ENCODE measurements at regions not wholly inside any gene's neighbourhood (a gene's known extent, or its start where the extent isn't known, plus 50 kb on each side); places are given as distances from the start of the nearest gene placed in this dataset.
A peak's percentile ranks its signal among the peaks of the same experiment; 100 is the strongest.

DNA sequence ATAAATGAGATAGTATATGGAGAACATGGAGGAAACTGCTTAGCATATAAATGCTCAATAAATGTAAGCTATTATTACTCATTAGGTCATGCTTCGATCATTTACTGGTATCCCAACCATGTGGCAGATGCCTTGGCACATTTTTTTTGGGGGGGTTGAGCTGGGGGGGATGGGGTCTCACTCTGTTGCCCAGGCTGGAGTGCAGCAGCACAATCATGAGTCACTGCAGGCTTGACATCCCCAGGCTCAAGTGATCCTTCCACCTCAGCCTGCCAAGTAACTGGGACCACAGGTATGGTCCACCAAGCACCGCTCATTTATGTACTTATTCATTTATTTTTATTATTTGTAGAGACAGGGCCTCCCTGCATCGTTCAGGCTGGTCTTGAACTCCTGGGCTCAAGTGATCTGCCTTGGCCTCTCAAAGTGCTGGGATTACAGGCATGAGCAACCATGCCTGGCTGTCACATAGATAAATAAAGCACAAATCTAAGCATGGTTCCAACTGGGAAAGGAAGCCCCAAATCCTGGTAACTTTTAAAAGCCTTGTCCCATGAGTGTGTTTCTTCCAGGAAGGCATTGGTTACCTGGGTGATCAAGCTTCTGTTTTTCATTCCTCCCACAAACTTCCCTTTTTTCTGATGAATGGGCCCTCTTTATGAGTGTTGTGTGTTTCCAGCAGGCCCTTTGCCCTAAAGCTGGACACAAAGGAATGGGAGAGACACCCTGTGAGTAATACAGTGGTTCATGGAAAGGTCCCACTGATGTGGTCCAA is 147.4 kb upstream of the UMPS start:
- Histone ChIP-seq H3K9me3 (no peaks in the 10 kb centered on the region), H3K4me1 (peaks cover 27% of the 10 kb centered on the region), H3K4me3 (ENCODE audit: low read depth, low read length) (no peak overlapping the region), H3K36me3 (ENCODE audit: control insufficient read depth, insufficient read depth, low read length) (no peaks in the 10 kb centered on the region), H3K27me3 (replicated peaks; ENCODE audit: control insufficient read depth, insufficient read depth, low read length) (no peaks in the 10 kb centered on the region)
- Mint-ChIP-seq H3K27me3 (ENCODE audit: insufficient read depth, unreplicated experiment) (no peaks in the 10 kb centered on the region), H3K9me3 (ENCODE audit: unreplicated experiment) (no peaks in the 10 kb centered on the region), H3K4me3 (ENCODE audit: unreplicated experiment) (no peak overlapping the region), H3K36me3 (ENCODE audit: insufficient read depth, unreplicated experiment) (peaks cover 7% of the 10 kb centered on the region), H3K4me1 (ENCODE audit: low read depth, unreplicated experiment) (peaks cover 9% of the 10 kb centered on the region), H3K27ac (ENCODE audit: unreplicated experiment) (no peak overlapping the region)
- no TSS peak for BruUV-seq (replicated peaks)
- ChIA-PET POLR2A (no interaction called here), CTCF (no interaction called here)
- TF ChIP-seq, protein P1, sequence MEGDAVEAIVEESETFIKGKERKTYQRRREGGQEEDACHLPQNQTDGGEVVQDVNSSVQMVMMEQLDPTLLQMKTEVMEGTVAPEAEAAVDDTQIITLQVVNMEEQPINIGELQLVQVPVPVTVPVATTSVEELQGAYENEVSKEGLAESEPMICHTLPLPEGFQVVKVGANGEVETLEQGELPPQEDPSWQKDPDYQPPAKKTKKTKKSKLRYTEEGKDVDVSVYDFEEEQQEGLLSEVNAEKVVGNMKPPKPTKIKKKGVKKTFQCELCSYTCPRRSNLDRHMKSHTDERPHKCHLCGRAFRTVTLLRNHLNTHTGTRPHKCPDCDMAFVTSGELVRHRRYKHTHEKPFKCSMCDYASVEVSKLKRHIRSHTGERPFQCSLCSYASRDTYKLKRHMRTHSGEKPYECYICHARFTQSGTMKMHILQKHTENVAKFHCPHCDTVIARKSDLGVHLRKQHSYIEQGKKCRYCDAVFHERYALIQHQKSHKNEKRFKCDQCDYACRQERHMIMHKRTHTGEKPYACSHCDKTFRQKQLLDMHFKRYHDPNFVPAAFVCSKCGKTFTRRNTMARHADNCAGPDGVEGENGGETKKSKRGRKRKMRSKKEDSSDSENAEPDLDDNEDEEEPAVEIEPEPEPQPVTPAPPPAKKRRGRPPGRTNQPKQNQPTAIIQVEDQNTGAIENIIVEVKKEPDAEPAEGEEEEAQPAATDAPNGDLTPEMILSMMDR (IDR thresholded peaks at IDR 0.05; ENCODE audit: insufficient read depth in 1 of 2, low read depth in 1 of 2, low read length in 1 of 2, severe bottlenecking in 1 of 2, unreplicated experiment in 1 of 2) = no peak
- DNase-seq = no peak
- intact Hi-C loops (cut with micrococcal nuclease; ENCODE audit: unreplicated experiment) = no loop called here

DNA sequence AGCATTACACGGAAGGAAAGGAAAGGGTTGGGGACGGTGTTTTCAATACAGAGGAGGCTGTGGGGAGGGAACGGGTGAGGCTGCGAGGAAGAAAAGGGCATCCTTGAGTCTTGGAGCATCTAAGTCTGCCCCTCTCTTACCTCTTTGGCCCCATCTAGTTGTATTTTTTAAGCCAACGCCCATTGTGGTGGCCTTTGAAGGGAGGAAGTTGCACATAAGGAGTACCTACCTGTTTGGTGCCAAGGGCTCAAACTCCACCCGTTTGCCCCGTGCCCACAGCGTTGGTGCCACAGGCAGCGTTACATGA is 146.1 kb upstream of the UMPS start:
- no peak for DNase-seq
- Histone ChIP-seq H3K9me3 (no peaks in the 10 kb centered on the region), H3K4me3 (ENCODE audit: low read depth, low read length) (peak overlapping the region; percentile 47), H3K36me3 (ENCODE audit: control insufficient read depth, insufficient read depth, low read length) (no peaks in the 10 kb centered on the region), H3K27me3 (replicated peaks; ENCODE audit: control insufficient read depth, insufficient read depth, low read length) (no peaks in the 10 kb centered on the region), H3K4me1 (peaks cover 41% of the 10 kb centered on the region)
- Mint-ChIP-seq H3K27ac (ENCODE audit: unreplicated experiment) (no peak overlapping the region), H3K4me3 (ENCODE audit: unreplicated experiment) (peak overlapping the region; percentile 84), H3K27me3 (ENCODE audit: insufficient read depth, unreplicated experiment) (no peaks in the 10 kb centered on the region), H3K9me3 (ENCODE audit: unreplicated experiment) (no peaks in the 10 kb centered on the region), H3K36me3 (ENCODE audit: insufficient read depth, unreplicated experiment) (peaks cover 21% of the 10 kb centered on the region), H3K4me1 (ENCODE audit: low read depth, unreplicated experiment) (peaks cover 20% of the 10 kb centered on the region)
- TF ChIP-seq, protein P1 (IDR thresholded peaks at IDR 0.05; ENCODE audit: insufficient read depth in 1 of 2, low read depth in 1 of 2, low read length in 1 of 2, severe bottlenecking in 1 of 2, unreplicated experiment in 1 of 2) = no peak
- CTCF ChIA-PET = interaction anchor here (0.7 to 1.4 kb wide), 2 partner anchors 53 to 105 kb away, joined by 4 to 6 read pairs; no protein-coding TSS in a partner anchor
- intact Hi-C loops (cut with micrococcal nuclease; ENCODE audit: unreplicated experiment) = loop anchor here (1.0 to 2.0 kb wide), 2 partner anchors 8 to 19 kb away; no protein-coding TSS in a partner anchor
- POLR2A ChIA-PET = no interaction called here
- BruUV-seq (replicated peaks) = no TSS peak

DNA sequence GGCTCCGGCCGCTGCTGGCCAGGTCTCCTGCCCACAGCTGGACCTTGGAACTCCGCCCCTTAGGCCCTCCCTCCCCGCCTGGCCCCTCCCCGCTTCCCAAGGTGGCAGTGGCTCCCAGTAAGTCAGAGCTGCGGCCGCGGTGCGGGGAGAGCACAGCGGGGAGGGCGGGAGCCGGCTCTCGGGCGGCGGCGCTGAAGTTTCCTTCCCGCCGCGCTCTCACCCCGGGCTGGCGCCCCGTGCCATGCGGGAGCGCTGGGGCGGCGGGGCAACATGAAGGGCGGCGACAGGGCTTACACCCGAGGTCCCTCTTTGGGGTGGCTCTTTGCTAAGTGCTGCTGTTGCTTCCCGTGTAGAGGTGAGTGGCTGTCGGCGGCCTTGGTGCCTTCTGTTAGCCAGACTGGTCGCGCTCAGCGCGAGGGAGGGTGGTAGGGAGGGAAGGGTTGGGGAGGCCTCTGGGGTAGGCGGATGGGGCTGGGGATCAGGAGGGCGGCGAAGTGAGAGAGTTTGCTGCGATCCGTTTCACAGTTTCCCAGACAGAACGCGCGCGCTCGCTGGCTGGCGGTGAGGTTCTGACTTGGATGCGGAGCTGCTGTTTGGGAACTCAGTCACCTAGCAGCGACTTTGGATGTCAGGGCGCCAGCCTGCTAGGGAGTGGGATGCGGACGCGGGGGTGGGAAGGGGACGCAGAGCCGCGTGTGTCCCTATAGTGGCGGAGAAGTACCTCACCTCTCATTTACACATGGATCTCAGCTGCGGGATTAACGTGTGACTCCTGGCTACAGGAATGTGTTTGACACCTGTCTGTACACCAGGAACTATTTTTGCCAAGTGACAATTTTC is 145.5 kb upstream of the UMPS start:
- Mint-ChIP-seq H3K27me3 (ENCODE audit: insufficient read depth, unreplicated experiment) (no peaks in the 10 kb centered on the region), H3K36me3 (ENCODE audit: insufficient read depth, unreplicated experiment) (peaks cover 21% of the 10 kb centered on the region), H3K4me1 (ENCODE audit: low read depth, unreplicated experiment) (peaks cover 21% of the 10 kb centered on the region), H3K9me3 (ENCODE audit: unreplicated experiment) (no peaks in the 10 kb centered on the region), H3K4me3 (ENCODE audit: unreplicated experiment) (peak overlapping the region; percentile 84), H3K27ac (ENCODE audit: unreplicated experiment) (peak overlapping the region; percentile 73)
- Histone ChIP-seq H3K9me3 (no peaks in the 10 kb centered on the region), H3K27me3 (replicated peaks; ENCODE audit: control insufficient read depth, insufficient read depth, low read length) (no peaks in the 10 kb centered on the region), H3K4me3 (ENCODE audit: low read depth, low read length) (peak overlapping the region; percentile 47), H3K36me3 (ENCODE audit: control insufficient read depth, insufficient read depth, low read length) (no peaks in the 10 kb centered on the region), H3K4me1 (peaks cover 37% of the 10 kb centered on the region)
- ChIA-PET CTCF (interaction anchor here (0.6 to 1.4 kb wide), 7 partner anchors 15 to 728 kb away, joined by 3 to 6 read pairs (median 3); partner anchors contain the start of gene UMPS), POLR2A (interaction anchor here (0.7 to 1.0 kb wide), 2 partner anchors 11 to 50 kb away, joined by 3 to 4 read pairs; no protein-coding TSS in a partner anchor)
- BruUV-seq (replicated peaks) = TSS peak; percentile 34
- intact Hi-C loops (cut with micrococcal nuclease; ENCODE audit: unreplicated experiment) = loop anchor here (1.0 to 2.0 kb wide), 2 partner anchors 8 to 20 kb away; no protein-coding TSS in a partner anchor
- TF ChIP-seq, protein P1 (IDR thresholded peaks at IDR 0.05; ENCODE audit: insufficient read depth in 1 of 2, low read depth in 1 of 2, low read length in 1 of 2, severe bottlenecking in 1 of 2, unreplicated experiment in 1 of 2) = no peak
- DNase-seq = peak; percentile 87 to 89
